ENCODE measurements at regions not wholly inside any gene's neighbourhood (a gene's known extent, or its start where the extent isn't known, plus 50 kb on each side); places are given as distances from the start of the nearest gene placed in this dataset.

DNA sequence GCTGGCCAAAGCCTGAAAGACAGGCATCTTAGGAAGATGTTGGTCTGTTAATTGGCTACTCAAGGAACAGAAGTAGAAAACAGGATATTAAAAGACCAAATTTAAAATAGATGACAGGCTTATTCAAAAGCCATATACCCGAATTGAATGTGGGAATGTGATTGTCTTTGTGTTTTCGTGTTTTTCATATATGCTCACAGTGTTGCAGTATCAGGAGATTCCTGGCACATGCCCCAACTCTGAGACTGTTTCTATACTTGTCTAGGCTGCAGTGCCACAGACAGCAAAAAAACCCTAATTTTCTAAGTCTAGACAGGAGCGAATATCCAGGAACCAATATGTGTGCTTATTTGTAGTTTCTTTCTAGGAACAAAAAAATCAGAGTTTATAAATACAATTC, 57.4 kb upstream of the KRR1 start:
- DNase-seq = no peak

DNA sequence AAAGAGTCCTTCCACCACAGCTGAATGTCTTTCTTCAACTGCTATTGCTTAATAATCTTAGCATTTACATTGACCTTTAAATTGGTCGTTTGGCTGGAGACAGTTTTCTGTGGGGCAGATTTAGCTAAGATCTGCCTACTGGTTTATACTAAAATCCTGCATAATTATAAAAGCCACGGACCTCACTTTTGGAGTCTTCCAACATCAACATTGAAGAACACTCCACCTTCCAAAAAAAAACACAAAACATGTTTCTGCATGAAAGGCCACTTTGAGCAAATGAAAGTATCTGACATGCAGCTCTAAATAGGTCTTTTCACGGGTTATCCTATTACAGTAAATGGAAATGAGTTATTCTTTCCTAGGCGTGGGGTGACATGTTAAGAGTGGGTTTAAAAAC, 57.0 kb upstream of the KRR1 start:
- DNase-seq = no peak

DNA sequence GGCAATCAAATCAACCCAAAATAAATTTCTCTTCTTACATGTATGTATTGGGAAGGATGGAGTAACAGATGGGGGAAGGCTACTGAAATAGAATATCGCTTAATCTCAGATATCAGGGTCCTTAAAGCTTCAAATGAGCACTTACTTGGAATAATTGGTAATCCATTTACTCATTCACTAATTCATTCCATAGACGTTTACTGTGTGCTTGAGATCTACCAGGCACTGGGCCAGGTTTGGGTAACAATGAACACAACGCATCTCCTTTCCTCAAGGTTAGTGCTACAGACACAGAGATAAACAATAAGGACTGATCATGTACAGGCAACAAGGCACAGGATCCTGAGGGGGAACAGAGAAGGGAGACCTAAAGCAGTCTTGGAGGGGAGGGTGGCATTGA, 54.4 kb upstream of the KRR1 start:
- DNase-seq = no peak

DNA sequence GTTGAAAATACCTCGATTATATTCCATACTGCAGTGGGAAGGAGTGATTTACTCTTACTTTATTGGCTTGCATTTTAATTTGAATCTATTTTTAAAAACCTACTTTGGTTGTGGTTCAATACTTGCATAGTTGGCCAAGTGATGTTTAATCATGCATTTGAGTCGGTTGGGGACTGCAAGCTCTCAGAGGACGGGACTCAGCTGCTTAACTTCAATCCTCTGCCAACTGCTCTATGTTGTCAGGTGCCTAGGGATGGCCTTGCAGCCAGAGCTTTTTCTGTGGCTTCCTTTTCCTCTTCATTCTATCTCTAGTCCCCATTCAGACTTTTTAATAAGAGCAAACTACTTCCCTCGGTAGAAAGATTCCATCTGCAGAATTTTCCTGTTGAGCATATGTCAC, 53.4 kb upstream of the KRR1 start:
- DNase-seq = no peak

DNA sequence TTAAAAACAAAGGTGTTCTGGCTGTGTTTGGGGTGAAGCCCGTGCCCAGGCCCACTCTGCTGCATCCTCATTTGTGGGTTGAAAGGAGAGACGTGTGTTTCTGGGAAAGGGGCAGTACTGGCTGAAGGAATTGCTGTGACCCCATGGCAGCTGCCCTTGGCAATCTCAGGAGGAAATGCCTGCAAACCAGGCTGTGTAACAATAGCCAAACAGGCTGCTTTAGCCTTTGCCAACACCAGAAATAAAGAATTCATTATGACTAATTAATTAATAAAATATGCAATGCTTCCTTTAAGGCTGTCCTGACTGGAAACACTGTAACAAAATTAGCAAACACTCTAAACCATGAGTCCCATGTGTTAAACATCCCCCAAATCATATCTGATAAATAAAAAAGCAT, 53.0 kb upstream of the KRR1 start:
- no peak for DNase-seq

DNA sequence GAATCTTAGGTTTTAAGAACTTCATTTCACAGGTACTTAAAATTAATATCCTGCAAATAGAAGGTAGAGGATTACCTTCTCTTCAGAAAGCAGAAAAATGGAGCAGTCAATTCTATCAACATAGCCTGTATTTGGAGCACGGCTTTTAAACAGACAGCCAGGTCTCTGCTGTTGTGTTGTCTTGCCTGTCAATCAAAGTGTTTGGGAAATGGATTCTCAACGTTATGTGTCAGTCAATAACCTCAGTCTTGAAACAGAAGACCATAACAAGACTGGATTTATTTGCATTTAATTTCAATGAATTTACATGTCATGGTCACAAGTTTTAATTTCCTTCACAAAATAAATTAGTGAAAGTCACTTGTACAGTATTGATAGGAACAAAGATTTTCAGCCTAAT, 51.9 kb upstream of the KRR1 start:
- DNase-seq = no peak

DNA sequence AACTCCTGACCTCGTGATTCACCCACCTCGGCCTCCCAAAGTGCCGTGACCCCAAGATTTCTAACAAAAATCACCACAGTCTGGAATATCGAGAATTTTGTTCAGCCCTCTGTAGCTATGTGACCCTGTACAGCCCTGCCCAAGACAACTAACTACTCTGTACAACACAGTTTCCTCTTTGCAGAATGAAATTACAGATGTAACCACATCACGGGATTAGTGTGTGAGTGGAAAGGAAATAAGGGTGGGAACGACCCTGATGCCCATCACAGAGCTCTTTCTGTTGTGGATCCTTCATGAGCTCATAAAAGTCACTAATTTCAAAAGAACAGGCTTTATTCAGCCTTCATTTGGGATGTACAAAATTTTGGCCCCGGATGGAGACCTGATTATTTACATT, 50.5 kb upstream of the KRR1 start:
- DNase-seq = no peak

All from hypothalamus (tissue), 51 donors.